Liver (tissue), 3 donors: ENCODE measurements at regions not wholly inside any gene's neighbourhood (a gene's known extent, or its start where the extent isn't known, plus 50 kb on each side); places are given as distances from the start of the nearest gene placed in this dataset.

Experiments used
- ATF3 ChIP-seq: IDR thresholded peaks from 2 replicates; pipeline ENCODE4 v1.6.1; 2016; ENCODE audit warnings: antibody characterized with exemption
- CTCF ChIP-seq: fragments of 150-350 bp; IDR thresholded peaks from 2 replicates; pipeline ENCODE4 v1.5.1; 2017; ENCODE audit warnings: improper control_type of control experiment, low read depth, low read length; ENCODE audit not compliant: missing input control
- EGR1 ChIP-seq, 2 donors: IDR thresholded peaks; 2 replicates each; pipeline ENCODE4 v1.6.1; 2016 to 2018; ENCODE audit warnings: antibody characterized with exemption in 2 of 2, low read depth in 2 of 2
- GABPA ChIP-seq, 2 donors: IDR thresholded peaks in 1 of 2; conservative IDR thresholded peaks in 1 of 2; 2 replicates each; pipeline ENCODE4 v1.6.1; 2016; ENCODE audit warnings: antibody characterized with exemption in 2 of 2, mild to moderate bottlenecking in 1 of 2, moderate library complexity in 1 of 2
- JUND ChIP-seq, 2 donors: IDR thresholded peaks; 2 replicates each; pipeline ENCODE4 v1.6.1; 2016; ENCODE audit warnings: antibody characterized with exemption in 2 of 2
- MAX ChIP-seq: IDR thresholded peaks from 2 replicates; pipeline ENCODE4 v1.6.1; 2016; ENCODE audit warnings: antibody characterized with exemption
- NR2F2 ChIP-seq: IDR thresholded peaks from 2 replicates; pipeline ENCODE4 v1.6.1; 2016; ENCODE audit warnings: antibody characterized with exemption
- RAD21 ChIP-seq, 2 donors: IDR thresholded peaks; 2 replicates each; pipeline ENCODE4 v1.6.1; 2016; ENCODE audit warnings: antibody characterized with exemption in 2 of 2, mild to moderate bottlenecking in 2 of 2
- REST ChIP-seq: IDR thresholded peaks from 2 replicates; pipeline ENCODE4 v1.6.1; 2016; ENCODE audit warnings: antibody characterized with exemption, mild to moderate bottlenecking
- RXRA ChIP-seq, 2 donors: IDR thresholded peaks; 2 replicates each; pipeline ENCODE4 v1.6.1; 2017 to 2018; ENCODE audit warnings: antibody characterized with exemption in 2 of 2, mild to moderate bottlenecking in 1 of 2
- SP1 ChIP-seq: IDR thresholded peaks from 2 replicates; pipeline ENCODE4 v1.6.1; 2018; ENCODE audit warnings: antibody characterized with exemption, mild to moderate bottlenecking
- TAF1 ChIP-seq: conservative IDR thresholded peaks from 2 replicates; pipeline ENCODE4 v1.6.1; 2016; ENCODE audit warnings: antibody characterized with exemption, mild to moderate bottlenecking
- YY1 ChIP-seq: IDR thresholded peaks from 2 replicates; pipeline ENCODE4 v1.6.1; 2016; ENCODE audit warnings: antibody characterized with exemption, mild to moderate bottlenecking
- ZBTB33 ChIP-seq: IDR thresholded peaks from 2 replicates; pipeline ENCODE4 v1.6.1; 2016; ENCODE audit warnings: antibody characterized with exemption
- donor health status: healthy.
- donor health status: healthy.

GRCh38 chr1:233802611-233803010, 101.9 kb upstream of the SLC35F3 start:
- no peak for TF ChIP-seq CTCF
- TF ChIP-seq TAF1: no peak
- no peak for TF ChIP-seq REST
- TF ChIP-seq ZBTB33: no peak
- no peak for TF ChIP-seq MAX
- TF ChIP-seq YY1: no peak
- TF ChIP-seq RAD21 (IDR thresholded peaks at IDR 0.05): no peak
- TF ChIP-seq GABPA (IDR thresholded peaks at IDR 0.05 in 1 of 2, conservative IDR thresholded peaks at IDR 0.05 in 1 of 2): no peak
- no peak for TF ChIP-seq SP1
- no peak for TF ChIP-seq ATF3
- TF ChIP-seq EGR1 (IDR thresholded peaks at IDR 0.05; ENCODE audit: low read depth in 2 of 2): no peak
- TF ChIP-seq NR2F2: no peak
- no peak for TF ChIP-seq JUND (IDR thresholded peaks at IDR 0.05)
- no peak for TF ChIP-seq RXRA (IDR thresholded peaks at IDR 0.05)
